Glutamatergic neuron (in vitro differentiated cells): ENCODE measurements at regions not wholly inside any gene's neighbourhood (a gene's known extent, or its start where the extent isn't known, plus 50 kb on each side); places are given as distances from the start of the nearest gene placed in this dataset.

Experiments
- DNase-seq: peaks from one replicate; pipeline ENCODE4 v3.0.0; 2022
- H3K27ac Mint-ChIP-seq: one replicate; pipeline ENCODE4 v1.8.0; 2020; ENCODE audit warnings: mild to moderate bottlenecking, mixed read lengths, inconsistent platforms; ENCODE audit not compliant: unreplicated experiment
- H3K27me3 Mint-ChIP-seq: one replicate; pipeline ENCODE4 v1.8.0; 2020; ENCODE audit warnings: mild to moderate bottlenecking, moderate library complexity, mixed read lengths, inconsistent platforms; ENCODE audit not compliant: unreplicated experiment
- H3K36me3 Mint-ChIP-seq: one replicate; pipeline ENCODE4 v1.8.0; 2020; ENCODE audit warnings: mild to moderate bottlenecking, mixed read lengths, inconsistent platforms; ENCODE audit not compliant: unreplicated experiment
- H3K4me1 Mint-ChIP-seq: one replicate; pipeline ENCODE4 v1.8.0; 2020; ENCODE audit warnings: mild to moderate bottlenecking, low read depth, mixed read lengths, inconsistent platforms; ENCODE audit not compliant: unreplicated experiment
- H3K4me3 Mint-ChIP-seq: one replicate; pipeline ENCODE4 v1.8.0; 2020; ENCODE audit warnings: mild to moderate bottlenecking, mixed read lengths, inconsistent platforms; ENCODE audit not compliant: unreplicated experiment
- H3K9me3 Mint-ChIP-seq: one replicate; pipeline ENCODE4 v1.8.0; 2020; ENCODE audit warnings: mild to moderate bottlenecking, moderate library complexity, mixed read lengths, inconsistent platforms; ENCODE audit not compliant: unreplicated experiment
- TF ChIP-seq, protein P1 (sequence below): fragments of 200-600 bp; sonication (generic); IDR thresholded peaks from one replicate; pipeline ENCODE4 v1.5.0; 2021; ENCODE audit not compliant: partially characterized antibody, unreplicated experiment

DNA sequence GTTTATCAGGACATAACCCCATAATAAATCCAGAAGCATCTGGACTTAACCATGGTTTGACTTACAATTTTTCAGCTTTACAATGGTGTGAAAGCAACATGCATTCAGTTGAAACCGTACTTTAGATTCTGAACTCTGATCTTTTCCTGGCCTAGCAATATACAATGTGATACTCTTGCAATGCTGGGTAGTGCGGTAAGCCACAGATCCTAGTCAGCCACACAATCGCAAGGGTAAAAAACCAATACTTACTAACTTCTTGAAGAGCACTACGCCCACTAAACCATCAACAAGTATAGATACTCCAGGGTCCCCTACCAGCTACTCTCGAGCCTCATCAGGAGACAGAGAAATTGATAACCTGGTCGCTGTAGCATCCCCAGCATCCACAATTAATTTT lies 71.0 kb upstream of the CCDC150 start:
- Mint-ChIP-seq H3K9me3 (peaks cover 4% of the 10 kb centered on the region), H3K27ac (no peak overlapping the region), H3K4me1 (peaks cover 15% of the 10 kb centered on the region), H3K36me3 (no peaks in the 10 kb centered on the region), H3K27me3 (peaks cover 3% of the 10 kb centered on the region), H3K4me3 (no peak overlapping the region)
- DNase-seq, result no peak
- TF ChIP-seq, protein P1, sequence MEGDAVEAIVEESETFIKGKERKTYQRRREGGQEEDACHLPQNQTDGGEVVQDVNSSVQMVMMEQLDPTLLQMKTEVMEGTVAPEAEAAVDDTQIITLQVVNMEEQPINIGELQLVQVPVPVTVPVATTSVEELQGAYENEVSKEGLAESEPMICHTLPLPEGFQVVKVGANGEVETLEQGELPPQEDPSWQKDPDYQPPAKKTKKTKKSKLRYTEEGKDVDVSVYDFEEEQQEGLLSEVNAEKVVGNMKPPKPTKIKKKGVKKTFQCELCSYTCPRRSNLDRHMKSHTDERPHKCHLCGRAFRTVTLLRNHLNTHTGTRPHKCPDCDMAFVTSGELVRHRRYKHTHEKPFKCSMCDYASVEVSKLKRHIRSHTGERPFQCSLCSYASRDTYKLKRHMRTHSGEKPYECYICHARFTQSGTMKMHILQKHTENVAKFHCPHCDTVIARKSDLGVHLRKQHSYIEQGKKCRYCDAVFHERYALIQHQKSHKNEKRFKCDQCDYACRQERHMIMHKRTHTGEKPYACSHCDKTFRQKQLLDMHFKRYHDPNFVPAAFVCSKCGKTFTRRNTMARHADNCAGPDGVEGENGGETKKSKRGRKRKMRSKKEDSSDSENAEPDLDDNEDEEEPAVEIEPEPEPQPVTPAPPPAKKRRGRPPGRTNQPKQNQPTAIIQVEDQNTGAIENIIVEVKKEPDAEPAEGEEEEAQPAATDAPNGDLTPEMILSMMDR, result no peak

GRCh38 chr2:196584903-196585302 lies 54.6 kb upstream of the CCDC150 start:
- TF ChIP-seq, protein P1, result no peak

GRCh38 chr2:196586511-196586991 lies 53.0 kb upstream of the CCDC150 start:
- TF ChIP-seq, protein P1, result no peak
- Mint-ChIP-seq H3K27ac (no peak overlapping the region), H3K9me3 (peaks cover 2% of the 10 kb centered on the region), H3K4me1 (peaks cover 24% of the 10 kb centered on the region), H3K27me3 (peaks cover 5% of the 10 kb centered on the region), H3K4me3 (no peak overlapping the region), H3K36me3 (no peaks in the 10 kb centered on the region)
- DNase-seq, result no peak

More at GRCh38 chr2:196584903-196585302, 54.6 kb upstream of the CCDC150 start:
- Mint-ChIP-seq H3K27ac (no peak overlapping the region), H3K27me3 (no peaks in the 10 kb centered on the region), H3K36me3 (peaks cover 2% of the 10 kb centered on the region), H3K4me1 (peaks cover 19% of the 10 kb centered on the region), H3K9me3 (peaks cover 1% of the 10 kb centered on the region), H3K4me3 (no peak overlapping the region)
- DNase-seq, result no peak

GRCh38 chr2:196587056-196587455 lies 52.5 kb upstream of the CCDC150 start:
- peaks cover 24% of the 10 kb centered on the region for H3K4me1 Mint-ChIP-seq
- no peak for DNase-seq
- peaks cover 9% of the 10 kb centered on the region for H3K27me3 Mint-ChIP-seq
- H3K36me3 Mint-ChIP-seq, result no peaks in the 10 kb centered on the region
- H3K4me3 Mint-ChIP-seq, result no peak overlapping the region
- TF ChIP-seq, protein P1, result no peak
- H3K9me3 Mint-ChIP-seq, result peaks cover 7% of the 10 kb centered on the region
- H3K27ac Mint-ChIP-seq, result no peak overlapping the region

GRCh38 chr2:196587739-196588138 lies 51.8 kb upstream of the CCDC150 start:
- Mint-ChIP-seq H3K9me3 (peaks cover 11% of the 10 kb centered on the region), H3K27me3 (peaks cover 13% of the 10 kb centered on the region), H3K36me3 (no peaks in the 10 kb centered on the region), H3K27ac (no peak overlapping the region), H3K4me1 (peaks cover 21% of the 10 kb centered on the region), H3K4me3 (no peak overlapping the region)
- TF ChIP-seq, protein P1, result no peak
- no peak for DNase-seq
